Retinal pigment epithelial cell (primary cell): ENCODE measurements at regions not wholly inside any gene's neighbourhood (a gene's known extent, or its start where the extent isn't known, plus 50 kb on each side); places are given as distances from the start of the nearest gene placed in this dataset.

ENCODE experiments used
- DNase-seq: peaks from one replicate; pipeline ENCODE4 v3.0.0-alpha.2; 2010; ENCODE audit warnings: low read depth
- H3K4me3 ChIP-seq: 2 replicates; pipeline ENCODE4 v1.5.1; 2011; ENCODE audit warnings: mild to moderate bottlenecking, low read length, control low read depth, moderate library complexity
- TF ChIP-seq, protein P1 (sequence below): conservative IDR thresholded peaks from 2 replicates; pipeline ENCODE4 v1.5.1; 2011; ENCODE audit warnings: low read depth, low read length, control low read depth, inconsistent platforms

DNA sequence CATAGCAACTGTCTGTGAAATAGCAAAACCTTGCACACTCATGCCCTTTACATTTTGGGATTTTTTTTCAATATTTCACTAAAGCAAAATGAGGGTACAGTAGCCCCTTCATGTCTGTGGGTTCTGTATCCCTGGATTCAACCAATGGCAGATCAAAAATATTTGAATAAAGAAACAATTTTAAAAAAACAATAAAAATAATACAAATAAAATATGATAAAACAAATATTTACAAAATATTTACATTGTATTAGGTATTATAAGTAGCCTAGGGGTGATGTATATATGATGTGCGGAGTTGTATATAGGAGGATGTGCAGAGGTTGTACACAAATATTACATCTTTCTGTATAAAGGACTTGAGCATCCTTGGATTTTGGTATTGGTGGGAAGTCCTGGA is 67.3 kb upstream of the CDH10 start:
- no peak for DNase-seq
- TF ChIP-seq, protein P1, sequence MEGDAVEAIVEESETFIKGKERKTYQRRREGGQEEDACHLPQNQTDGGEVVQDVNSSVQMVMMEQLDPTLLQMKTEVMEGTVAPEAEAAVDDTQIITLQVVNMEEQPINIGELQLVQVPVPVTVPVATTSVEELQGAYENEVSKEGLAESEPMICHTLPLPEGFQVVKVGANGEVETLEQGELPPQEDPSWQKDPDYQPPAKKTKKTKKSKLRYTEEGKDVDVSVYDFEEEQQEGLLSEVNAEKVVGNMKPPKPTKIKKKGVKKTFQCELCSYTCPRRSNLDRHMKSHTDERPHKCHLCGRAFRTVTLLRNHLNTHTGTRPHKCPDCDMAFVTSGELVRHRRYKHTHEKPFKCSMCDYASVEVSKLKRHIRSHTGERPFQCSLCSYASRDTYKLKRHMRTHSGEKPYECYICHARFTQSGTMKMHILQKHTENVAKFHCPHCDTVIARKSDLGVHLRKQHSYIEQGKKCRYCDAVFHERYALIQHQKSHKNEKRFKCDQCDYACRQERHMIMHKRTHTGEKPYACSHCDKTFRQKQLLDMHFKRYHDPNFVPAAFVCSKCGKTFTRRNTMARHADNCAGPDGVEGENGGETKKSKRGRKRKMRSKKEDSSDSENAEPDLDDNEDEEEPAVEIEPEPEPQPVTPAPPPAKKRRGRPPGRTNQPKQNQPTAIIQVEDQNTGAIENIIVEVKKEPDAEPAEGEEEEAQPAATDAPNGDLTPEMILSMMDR, result no peak
- H3K4me3 ChIP-seq, result no peak overlapping the region

DNA sequence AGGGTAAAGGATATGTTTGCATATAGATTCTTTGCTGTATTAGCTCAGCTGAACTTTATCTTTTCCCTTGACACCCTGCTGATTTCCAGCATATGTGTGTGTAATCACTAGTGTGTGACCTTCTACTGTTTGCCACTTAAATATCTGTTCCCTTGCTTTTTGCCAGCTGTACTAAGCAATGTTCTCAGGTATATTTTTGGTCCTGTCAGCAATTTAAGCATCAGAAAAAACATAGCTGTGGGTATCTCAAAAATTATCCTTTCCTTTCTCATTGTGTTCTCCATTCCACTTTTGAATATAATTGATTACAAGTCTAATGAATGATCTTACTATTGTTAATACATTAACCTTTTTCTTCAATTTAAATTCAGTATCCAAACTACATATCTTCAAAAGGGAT is 59.2 kb upstream of the CDH10 start:
- no peak for DNase-seq
- TF ChIP-seq, protein P1, result no peak
- no peak overlapping the region for H3K4me3 ChIP-seq
